A673 (cell line): ENCODE measurements at regions not wholly inside any gene's neighbourhood (a gene's known extent, or its start where the extent isn't known, plus 50 kb on each side); places are given as distances from the start of the nearest gene placed in this dataset.

Experiments used
- BruUV-seq: library from RNA; stranded (reverse); fragments of 400-500 nt; replicated peaks from 2 replicates; lab custom pipeline; 2021; lab: Mats Ljungman, UMichigan
- CTCF ChIA-PET: fragments of 300-600 bp; sonication (Branson Sonifier 250); formaldehyde crosslinking; loops from one replicate; lab custom pipeline; 2022; ENCODE audit warnings: antibody characterized with exemption; lab: Charles Lee
- POLR2A ChIA-PET: fragments of 300-600 bp; sonication (Branson Sonifier 250); formaldehyde crosslinking; loops from one replicate; lab custom pipeline; 2022; ENCODE audit warnings: antibody characterized with exemption; ENCODE audit not compliant: low non-redundant PET; lab: Charles Lee
- DNase-seq: peaks from one replicate; pipeline ENCODE4 v3.0.0-alpha.2; 2015; ENCODE audit warnings: low spot score
- H3K27ac ChIP-seq: fragments of 200-600 bp; sonication (generic); 2 replicates; pipeline ENCODE4 v1.5.1; 2016; ENCODE audit warnings: mixed run types, low read depth, mild to moderate bottlenecking, mixed read lengths, antibody characterized with exemption, low read length; ENCODE audit not compliant: poor library complexity, severe bottlenecking
- H3K27me3 ChIP-seq: fragments of 200-600 bp; sonication (generic); replicated peaks from 2 replicates; pipeline ENCODE4 v1.6.1; 2017; ENCODE audit warnings: mixed run types, low read depth, mild to moderate bottlenecking, mixed read lengths, antibody characterized with exemption, low read length; ENCODE audit not compliant: insufficient read depth, poor library complexity
- H3K36me3 ChIP-seq: fragments of 200-600 bp; sonication (generic); 2 replicates; pipeline ENCODE4 v1.6.1; 2016; ENCODE audit warnings: mixed run types, mild to moderate bottlenecking, mixed read lengths, antibody characterized with exemption, low read length; ENCODE audit not compliant: insufficient read depth, poor library complexity, severe bottlenecking
- H3K4me1 ChIP-seq: fragments of 200-600 bp; sonication (generic); 2 replicates; pipeline ENCODE4 v1.6.1; 2017; ENCODE audit warnings: mixed run types, mild to moderate bottlenecking, mixed read lengths, antibody characterized with exemption, low read length; ENCODE audit not compliant: insufficient read depth, poor library complexity, severe bottlenecking
- H3K4me3 ChIP-seq: fragments of 200-600 bp; sonication (generic); 2 replicates; pipeline ENCODE4 v1.5.1; 2016; ENCODE audit warnings: low read depth, mixed run types, mild to moderate bottlenecking, mixed read lengths, low read length; ENCODE audit not compliant: poor library complexity, severe bottlenecking
- H3K9me3 ChIP-seq: fragments of 200-600 bp; sonication (generic); 2 replicates; pipeline ENCODE4 v1.6.1; 2016; ENCODE audit warnings: mixed run types, low read depth, mild to moderate bottlenecking, mixed read lengths, antibody characterized with exemption, low read length; ENCODE audit not compliant: poor library complexity, severe bottlenecking
- CTCF ChIP-seq: fragments of 300-800, 200-600 bp; sonication (generic); conservative IDR thresholded peaks from 2 replicates; pipeline ENCODE4 v1.5.1; 2017; ENCODE audit warnings: low read depth, mild to moderate bottlenecking, antibody characterized with exemption, low read length, moderate library complexity, mixed read lengths
- EZH2 ChIP-seq: fragments of 200-600 bp; sonication (generic); IDR thresholded peaks from 2 replicates; pipeline ENCODE4 v1.6.1; 2017; ENCODE audit warnings: borderline replicate concordance, low read depth, mild to moderate bottlenecking, mixed read lengths, antibody characterized with exemption, low read length; ENCODE audit not compliant: poor library complexity, severe bottlenecking
- intact Hi-C: fragments of 100-400 bp; cut with micrococcal nuclease; formaldehyde crosslinking; loops from one replicate; pipeline ENCODE4 v1.10.0; 2022; ENCODE audit not compliant: unreplicated experiment

- no peaks in the 10 kb centered on the region for H3K27me3 ChIP-seq
- no peak overlapping the region for H3K27ac ChIP-seq
- peak; percentile 75 for DNase-seq
- no peaks in the 10 kb centered on the region for H3K9me3 ChIP-seq
- no peaks in the 10 kb centered on the region for H3K36me3 ChIP-seq
- intact Hi-C loops: no loop called here
- POLR2A ChIA-PET: no interaction called here
- no TSS peak for BruUV-seq
- CTCF ChIA-PET: no interaction called here
- TF ChIP-seq CTCF: no peak
- TF ChIP-seq EZH2: no peak
- peaks cover 8% of the 10 kb centered on the region for H3K4me1 ChIP-seq
- H3K4me3 ChIP-seq: no peak overlapping the region
These were observed 200.1 kb upstream of the GUCY1A2 start for GRCh38 chr11:107218123-107219013.

- no peaks in the 10 kb centered on the region for H3K36me3 ChIP-seq
- H3K4me1 ChIP-seq: peaks cover 8% of the 10 kb centered on the region
- ChIA-PET CTCF (no interaction called here), POLR2A (no interaction called here)
- H3K9me3 ChIP-seq: no peaks in the 10 kb centered on the region
- no peak for TF ChIP-seq CTCF
- no peak for TF ChIP-seq EZH2
- BruUV-seq: no TSS peak
- DNase-seq: no peak
- H3K4me3 ChIP-seq: no peak overlapping the region
- intact Hi-C loops: no loop called here
- no peak overlapping the region for H3K27ac ChIP-seq
- no peaks in the 10 kb centered on the region for H3K27me3 ChIP-seq
These were observed 199.2 kb upstream of the GUCY1A2 start for GRCh38 chr11:107217444-107217843.

- H3K9me3 ChIP-seq: no peaks in the 10 kb centered on the region
- intact Hi-C loops: no loop called here
- no peak overlapping the region for H3K4me3 ChIP-seq
- H3K4me1 ChIP-seq: peaks cover 8% of the 10 kb centered on the region
- ChIA-PET CTCF (no interaction called here), POLR2A (no interaction called here)
- H3K27ac ChIP-seq: no peak overlapping the region
- no TSS peak for BruUV-seq
- H3K27me3 ChIP-seq: peaks cover 7% of the 10 kb centered on the region
- H3K36me3 ChIP-seq: no peaks in the 10 kb centered on the region
- TF ChIP-seq EZH2: no peak
- no peak for TF ChIP-seq CTCF
- DNase-seq: no peak
These were observed 196.7 kb upstream of the GUCY1A2 start for GRCh38 chr11:107215010-107215409.
